ENCODE measurements at regions not wholly inside any gene's neighbourhood (a gene's known extent, or its start where the extent isn't known, plus 50 kb on each side); places are given as distances from the start of the nearest gene placed in this dataset.

GRCh38 chr22:25484521-25485315 lies 79.8 kb upstream of the GRK3 start:
- TF ChIP-seq ZFP30 (CRISPR knock-in tag; IDR thresholded peaks at IDR 0.05), result no peak
- no peak for TF ChIP-seq BACH2 (CRISPR knock-in tag; IDR thresholded peaks at IDR 0.05; ENCODE audit: borderline replicate concordance)
- no peak for TF ChIP-seq ISL1 (CRISPR knock-in tag; IDR thresholded peaks at IDR 0.05)
- no peak for TF ChIP-seq SNAI2 (CRISPR knock-in tag; IDR thresholded peaks at IDR 0.05)
- TF ChIP-seq GLIS3 (CRISPR knock-in tag; IDR thresholded peaks at IDR 0.05), result no peak
- no peak for TF ChIP-seq POU6F1 (CRISPR knock-in tag; IDR thresholded peaks at IDR 0.05; ENCODE audit: borderline replicate concordance, low read depth)
- no peak for TF ChIP-seq ARNTL (CRISPR knock-in tag; IDR thresholded peaks at IDR 0.05; ENCODE audit: borderline replicate concordance, low read depth)
